HPDE6-E6E7 (cell line): ENCODE measurements at regions not wholly inside any gene's neighbourhood (a gene's known extent, or its start where the extent isn't known, plus 50 kb on each side); places are given as distances from the start of the nearest gene placed in this dataset.

Source experiments
- DNase-seq: peaks from one replicate; pipeline ENCODE4 v3.0.0; 2011; ENCODE audit warnings: missing footprints; ENCODE audit errors: extremely low spot score

- DNase-seq = no peak
Measured at GRCh38 chr3:137202941-137203340, 245.2 kb downstream of the IL20RB start.

DNA sequence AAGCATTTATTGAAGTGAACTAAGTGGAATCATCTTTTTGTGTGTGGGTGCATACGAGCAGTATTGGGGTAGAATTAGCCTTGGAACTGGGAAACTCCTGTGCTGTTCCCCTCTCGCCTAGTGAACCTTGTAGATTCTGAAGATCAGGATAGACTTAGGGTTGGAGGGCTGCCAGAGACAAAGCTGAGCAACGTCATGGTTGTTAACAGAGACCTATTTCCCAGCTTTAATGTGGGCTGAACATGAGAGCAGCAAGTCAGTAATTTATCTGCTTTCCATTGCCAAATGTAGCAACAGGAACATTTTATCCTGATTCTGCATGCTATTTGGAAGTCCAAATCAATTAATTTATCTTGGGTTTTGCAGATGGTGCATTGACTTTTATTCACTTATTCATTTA is 246.6 kb downstream of the IL20RB start:
- DNase-seq = no peak

DNA sequence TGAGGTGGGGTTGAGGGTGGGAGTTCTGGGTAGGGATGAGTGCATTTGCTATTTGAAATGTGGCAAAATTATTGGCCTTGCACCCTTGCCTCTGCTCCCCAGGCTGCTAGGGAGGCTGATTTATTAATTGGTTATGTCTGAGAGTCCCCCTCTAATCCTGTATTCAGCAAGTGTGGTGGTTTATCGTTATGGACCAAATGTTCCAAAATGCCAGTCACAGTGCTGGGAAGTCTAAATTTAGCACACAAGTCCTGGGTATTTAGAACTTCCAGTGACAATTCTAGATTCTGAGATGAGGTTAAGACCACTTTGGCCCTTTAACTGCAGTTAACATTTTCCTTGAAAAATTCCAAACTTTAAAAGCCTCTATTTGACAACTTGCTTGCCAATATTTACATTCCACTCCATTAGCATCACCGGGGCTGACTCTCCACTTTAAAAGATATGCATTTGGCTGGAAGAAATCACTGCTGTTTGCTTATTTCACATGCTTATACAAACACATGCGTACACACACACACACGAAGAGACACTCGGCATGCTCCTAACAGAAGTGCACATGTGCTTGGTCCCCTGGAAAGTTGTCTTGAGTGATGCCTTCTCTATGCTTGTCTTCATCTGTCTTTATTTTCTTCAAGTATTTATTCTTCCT is 247.7 kb downstream of the IL20RB start:
- no peak for DNase-seq

DNA sequence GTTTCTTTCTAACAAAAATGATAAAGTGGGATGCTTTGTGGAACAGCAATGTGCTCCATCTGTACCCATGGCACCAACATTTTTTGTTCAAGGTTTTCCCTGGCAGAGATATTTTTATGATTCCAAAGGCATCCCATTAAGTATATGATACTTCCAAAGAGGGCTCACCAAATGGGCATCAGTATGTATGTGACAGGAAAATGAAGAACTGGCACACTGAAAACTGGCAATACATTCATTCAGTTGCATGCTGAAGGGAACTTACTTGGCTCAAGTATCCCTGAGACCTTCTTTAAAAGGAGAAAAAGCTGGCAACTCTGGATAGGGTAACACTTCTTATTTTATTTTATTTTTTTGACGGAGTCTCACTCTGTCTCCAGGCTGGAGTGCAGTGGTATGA is 249.8 kb downstream of the IL20RB start:
- no peak for DNase-seq

- no peak for DNase-seq
Measured at GRCh38 chr3:137217733-137218132, 259.9 kb downstream of the IL20RB start.

DNA sequence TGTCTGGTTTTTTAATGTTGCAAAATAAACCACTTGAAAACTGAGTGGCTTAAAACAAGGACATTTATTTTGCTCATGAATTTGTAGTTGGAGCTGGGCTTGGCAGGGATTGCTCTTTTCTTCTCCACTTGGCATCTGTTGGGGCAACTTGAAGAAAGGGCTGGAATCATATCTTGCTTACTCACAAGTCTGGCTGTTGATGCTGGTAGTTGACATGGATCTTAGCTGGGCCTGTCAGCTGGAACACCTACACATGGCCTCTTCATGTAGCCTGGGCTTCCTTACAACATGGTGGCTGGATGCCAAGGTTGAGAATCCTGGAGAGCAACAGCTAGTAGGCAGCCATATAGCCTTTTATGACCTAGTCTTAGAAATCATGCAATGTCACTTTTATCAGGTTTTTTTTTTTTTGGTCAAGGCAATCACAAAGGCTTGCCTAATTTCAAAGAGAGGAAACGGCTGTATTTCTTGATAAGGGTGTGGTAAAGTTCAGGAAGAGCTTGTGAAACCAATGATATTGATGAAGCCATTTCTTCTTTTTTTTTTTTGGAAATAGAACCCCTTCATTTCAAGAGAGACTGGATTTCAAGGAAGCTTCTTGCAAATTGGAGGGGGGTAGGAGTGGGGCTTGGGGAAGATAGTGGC is 262.1 kb downstream of the IL20RB start:
- no peak for DNase-seq

- DNase-seq = no peak
Measured at GRCh38 chr3:137222736-137223225, 265.0 kb downstream of the IL20RB start.

- no peak for DNase-seq
Measured at GRCh38 chr3:137224464-137224863, 266.7 kb downstream of the IL20RB start.

DNA sequence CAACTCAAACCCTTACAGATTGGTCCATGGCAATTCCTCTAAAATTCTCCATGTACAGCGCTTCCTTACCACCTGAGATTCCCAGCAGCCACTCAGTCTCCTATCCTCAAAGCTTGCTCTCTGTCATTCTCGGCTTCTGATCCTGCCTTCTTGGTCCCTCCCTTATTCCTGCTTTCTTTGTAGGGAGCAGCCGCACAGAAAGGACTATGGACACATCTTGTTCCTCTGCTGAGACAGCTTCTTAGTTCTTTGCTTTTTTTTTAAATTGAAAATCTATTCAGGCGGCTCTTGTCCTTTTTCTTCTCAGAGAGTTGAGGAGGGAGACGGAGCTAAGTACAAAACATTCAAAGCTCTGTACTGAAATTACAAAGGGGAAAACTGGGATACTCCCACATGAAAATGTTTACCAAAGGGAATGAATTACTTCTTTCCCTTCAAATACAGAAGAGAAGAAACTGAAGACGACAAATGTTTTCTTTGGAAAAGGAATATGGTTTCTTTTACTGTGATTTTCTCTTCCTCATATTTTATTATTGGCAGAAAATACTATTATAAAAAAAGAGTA is 285.1 kb downstream of the IL20RB start:
- no peak for DNase-seq

- DNase-seq = no peak
Measured at GRCh38 chr3:137246491-137246890, 288.7 kb downstream of the IL20RB start.

GRCh38 chr3:137249311-137249940 is 291.6 kb downstream of the IL20RB start:
- DNase-seq = no peak

DNA sequence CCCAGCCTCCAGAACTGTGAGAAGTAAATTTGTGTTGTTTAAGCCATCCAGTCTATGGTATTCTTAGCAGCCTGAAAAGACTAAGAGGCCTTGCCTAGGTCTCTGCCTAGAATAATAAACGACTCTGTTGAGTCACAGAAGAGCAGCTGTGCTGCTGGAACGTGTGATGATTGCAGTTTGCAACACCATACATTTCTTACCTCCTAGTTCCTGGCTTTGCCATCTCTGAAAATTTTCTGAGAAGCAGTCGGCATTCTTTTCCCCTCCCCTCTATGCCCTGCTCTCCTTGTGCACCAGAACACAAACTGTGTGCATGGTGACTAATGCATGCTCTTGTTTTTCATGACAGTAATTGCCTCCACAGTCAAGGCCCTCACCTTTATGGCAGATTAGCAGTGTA is 301.3 kb downstream of the IL20RB start:
- DNase-seq = no peak

GRCh38 chr3:137259701-137260100 is 301.9 kb downstream of the IL20RB start:
- no peak for DNase-seq

- DNase-seq = no peak
Measured at GRCh38 chr3:137264071-137264820, 306.5 kb downstream of the IL20RB start.

GRCh38 chr3:137264843-137265330 is 307.1 kb downstream of the IL20RB start:
- no peak for DNase-seq

DNA sequence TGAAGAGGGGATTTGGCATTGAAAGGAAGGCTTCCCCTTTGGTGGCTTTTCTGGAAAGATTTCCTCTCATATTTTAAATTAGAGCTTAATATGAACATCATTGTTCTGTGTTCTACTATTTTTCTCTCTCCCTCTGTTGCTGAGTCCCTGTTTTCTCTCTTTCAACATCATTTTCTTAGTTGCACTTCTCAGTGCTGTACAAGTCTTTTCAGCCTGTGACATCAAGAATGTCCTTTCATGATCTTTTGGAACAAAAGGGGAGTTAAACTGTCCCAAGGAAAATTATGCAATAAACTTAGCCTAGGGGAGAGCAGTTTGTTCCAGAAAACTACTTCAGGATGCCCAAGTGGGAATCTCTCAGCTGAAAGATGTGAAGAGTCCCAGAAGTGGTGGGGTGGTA is 325.1 kb downstream of the IL20RB start:
- no peak for DNase-seq

GRCh38 chr3:137285924-137286323 is 328.1 kb downstream of the IL20RB start:
- DNase-seq = no peak

DNA sequence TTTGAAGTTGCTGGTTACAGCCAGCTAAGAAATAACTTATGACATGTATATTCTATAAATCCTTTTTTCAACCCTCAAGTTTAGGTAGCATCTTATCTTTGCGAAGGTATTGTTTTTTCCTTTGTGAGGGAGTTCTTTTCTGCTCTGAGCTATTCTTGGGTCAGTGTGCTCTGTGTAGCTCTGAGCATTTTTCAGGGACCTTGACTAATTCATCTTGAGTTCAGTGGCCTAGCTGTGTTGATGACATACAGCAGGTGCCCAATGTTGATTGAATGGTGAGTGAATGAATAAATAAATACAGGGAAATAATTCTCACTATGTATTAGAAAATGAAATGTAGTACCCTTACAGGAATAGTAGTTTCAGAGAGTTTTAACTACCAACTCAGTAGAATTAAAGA is 335.3 kb downstream of the IL20RB start:
- no peak for DNase-seq

DNA sequence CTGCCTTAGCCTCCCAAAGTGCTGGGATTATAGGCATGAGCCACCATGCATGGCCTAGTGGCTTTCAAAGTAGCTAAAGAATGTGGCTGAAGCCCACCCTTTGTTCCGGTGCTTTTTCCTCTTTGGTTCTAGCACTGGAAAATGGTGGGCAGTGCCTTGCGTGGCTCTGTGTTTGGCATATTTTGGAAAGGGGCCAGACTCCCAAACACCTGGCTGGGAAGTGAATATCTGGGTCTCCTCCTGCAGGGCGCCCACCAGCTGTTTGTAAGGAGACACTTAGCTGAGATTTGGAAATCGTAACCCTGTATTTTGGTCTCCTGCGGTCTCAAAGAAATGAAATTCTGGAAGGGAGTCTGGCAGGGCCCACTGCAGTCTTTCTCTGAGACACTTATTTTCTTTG is 336.4 kb downstream of the IL20RB start:
- DNase-seq = no peak

DNA sequence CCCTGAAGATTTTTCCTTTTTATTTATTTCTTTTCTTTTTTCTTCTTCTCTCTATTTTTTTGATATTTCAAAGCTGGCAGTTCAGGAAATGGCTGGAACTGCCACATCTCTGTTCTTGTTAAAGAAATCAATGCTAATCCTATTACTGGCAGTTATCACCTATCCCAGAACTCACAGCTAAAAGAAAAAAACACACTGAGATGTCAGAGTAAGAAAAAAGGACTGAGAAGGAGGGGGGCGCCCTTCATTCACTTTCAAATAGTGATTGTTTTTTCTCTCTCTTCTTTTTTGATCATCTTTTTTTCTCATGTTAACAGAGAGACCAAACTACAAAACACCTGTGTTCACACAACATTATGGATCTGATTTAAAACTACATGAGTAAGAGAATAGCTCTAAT is 337.1 kb downstream of the IL20RB start:
- no peak for DNase-seq

DNA sequence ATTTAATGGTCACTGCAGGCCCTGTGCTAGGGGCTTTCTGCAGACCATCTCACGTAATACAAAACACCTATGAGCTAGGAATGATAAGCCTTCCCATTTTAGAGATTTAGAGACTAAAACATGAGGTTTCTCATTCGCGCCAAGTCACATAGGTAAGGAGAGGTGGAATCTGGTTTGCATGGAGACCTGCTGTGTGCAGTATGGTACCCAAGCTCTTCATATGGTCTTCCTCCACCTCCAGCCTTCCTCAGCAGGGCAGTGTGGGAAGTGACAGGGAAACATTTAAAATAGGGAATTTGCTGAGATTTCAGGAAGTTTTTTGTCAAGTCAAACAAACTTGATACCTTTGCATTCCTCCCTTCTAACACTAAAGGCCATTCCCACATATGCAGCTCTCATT is 337.6 kb downstream of the IL20RB start:
- no peak for DNase-seq

DNA sequence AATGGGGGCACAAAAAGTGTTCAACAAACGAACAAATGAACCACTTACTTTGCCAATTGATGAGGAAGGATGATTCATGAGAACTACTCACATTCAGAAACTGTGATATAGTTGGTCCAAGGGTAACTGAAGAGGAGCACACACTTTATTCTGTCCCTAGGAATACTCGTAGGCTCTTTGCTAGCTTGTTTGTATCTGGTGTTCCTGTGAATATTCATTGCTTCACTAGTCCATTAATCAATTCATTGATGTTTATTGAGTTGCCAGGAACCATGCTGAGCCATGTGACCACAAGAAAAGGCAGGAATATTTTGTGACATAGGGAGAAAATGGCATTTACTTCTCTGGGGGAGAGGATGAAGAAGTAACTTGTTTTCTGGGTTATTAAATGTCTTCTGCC is 338.3 kb downstream of the IL20RB start:
- no peak for DNase-seq
